Dedifferentiated amniotic fluid mesenchymal stem cell (primary cell): ENCODE measurements at regions not wholly inside any gene's neighbourhood (a gene's known extent, or its start where the extent isn't known, plus 50 kb on each side); places are given as distances from the start of the nearest gene placed in this dataset.

Experiments used
- DNase-seq: peaks from one replicate; pipeline ENCODE4 v3.0.0-alpha.2; 2016; ENCODE audit errors: extremely low spot score

DNA sequence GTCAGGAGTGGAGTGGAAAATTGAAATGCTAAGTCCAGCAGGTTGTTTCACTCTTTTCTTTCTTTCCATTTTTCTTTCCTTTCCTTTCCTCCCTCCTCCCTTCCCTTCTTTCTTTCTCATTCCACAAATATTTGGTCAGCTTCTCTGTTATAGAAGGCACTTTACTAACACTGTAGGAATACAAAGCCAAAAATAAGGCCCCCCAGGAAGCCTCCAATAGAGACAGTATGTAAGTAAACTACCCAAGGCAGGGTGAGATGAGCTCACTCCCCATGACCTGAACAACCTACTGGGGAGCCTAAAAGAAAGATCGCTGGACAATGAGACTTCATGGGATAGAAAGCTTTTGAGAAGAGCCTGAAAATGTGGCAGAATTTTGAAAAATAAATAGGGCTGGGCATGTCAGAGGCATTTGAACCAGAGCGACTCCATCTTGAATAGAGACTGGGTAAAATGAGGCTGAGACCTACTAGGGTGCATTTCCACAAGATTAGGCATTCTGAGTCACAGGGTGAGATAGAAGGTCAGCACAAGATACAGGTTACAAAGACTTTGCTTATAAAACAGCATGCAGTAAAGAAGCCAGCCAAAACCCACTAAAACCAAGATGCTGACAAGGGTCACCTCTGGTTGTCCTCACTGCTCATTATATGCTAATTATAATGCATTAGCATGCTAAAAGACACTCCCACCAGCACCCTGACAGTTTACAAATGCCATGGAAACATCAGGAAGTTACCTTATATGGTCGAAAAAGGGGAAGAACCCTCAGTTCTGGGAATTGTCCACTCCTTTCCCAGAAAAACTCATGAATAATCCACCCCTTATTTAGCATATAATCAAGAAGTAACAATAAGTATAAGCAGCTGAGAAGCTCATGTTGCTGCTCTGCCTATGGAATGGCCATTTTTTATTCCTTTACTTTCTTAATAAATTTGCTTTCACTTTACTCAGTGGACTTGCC lies 158.9 kb upstream of the EGFLAM start:
- no peak for DNase-seq

DNA sequence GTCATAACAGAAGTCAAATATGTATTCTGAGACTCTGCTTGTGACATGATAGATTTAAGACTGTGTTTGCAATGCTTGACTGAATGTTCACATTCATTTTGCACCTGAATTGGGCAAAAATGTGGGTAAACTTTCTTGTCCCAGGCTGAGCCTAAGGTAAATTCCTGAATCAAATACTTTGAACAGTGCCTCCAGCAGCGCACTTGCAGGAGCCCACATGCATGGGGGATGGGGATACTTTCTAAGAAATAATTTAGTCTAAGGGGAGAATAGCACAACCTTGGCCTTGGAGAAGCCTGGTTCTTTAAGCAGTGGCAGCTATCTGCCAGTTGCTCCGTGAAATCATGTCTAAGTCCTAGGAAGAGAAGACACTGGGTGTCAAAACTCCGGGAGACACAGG lies 163.5 kb upstream of the EGFLAM start:
- no peak for DNase-seq

DNA sequence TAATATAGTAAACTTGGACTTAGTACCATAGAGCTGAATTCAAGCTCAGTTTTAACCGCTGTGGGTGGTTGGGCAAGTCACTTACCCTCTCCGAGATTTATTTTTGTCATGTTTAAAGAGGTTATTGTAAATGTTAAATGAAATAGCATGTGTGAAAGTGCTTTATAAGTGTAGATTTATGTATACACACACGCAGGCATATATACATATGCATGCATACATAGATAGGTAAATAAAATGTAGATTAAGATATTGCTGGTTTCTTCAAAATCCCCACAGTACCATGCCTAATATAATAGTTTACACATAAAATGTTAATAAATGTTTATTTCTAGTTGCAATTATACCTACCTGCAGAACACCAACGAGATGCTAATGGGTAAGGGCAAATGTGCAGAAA lies 164.5 kb upstream of the EGFLAM start:
- no peak for DNase-seq

DNA sequence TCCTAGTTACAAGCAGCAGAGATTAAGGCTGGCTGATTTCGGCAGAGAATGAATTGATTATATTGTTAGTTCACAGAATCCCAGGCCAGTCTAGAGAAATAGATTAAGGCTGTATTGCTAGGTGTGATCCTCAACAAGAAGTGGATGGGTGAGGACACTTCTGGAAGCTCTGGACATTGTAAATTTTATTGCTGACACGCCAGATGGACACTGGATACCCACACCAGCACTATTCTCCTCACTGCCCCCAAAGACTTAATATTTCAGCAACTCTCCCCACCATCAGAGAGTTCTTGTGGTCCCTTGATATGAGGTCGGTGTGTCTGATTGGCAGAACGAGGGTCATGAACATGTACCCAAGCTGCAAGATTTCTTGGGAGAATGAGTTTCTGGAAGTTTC lies 171.6 kb upstream of the EGFLAM start:
- DNase-seq = no peak

DNA sequence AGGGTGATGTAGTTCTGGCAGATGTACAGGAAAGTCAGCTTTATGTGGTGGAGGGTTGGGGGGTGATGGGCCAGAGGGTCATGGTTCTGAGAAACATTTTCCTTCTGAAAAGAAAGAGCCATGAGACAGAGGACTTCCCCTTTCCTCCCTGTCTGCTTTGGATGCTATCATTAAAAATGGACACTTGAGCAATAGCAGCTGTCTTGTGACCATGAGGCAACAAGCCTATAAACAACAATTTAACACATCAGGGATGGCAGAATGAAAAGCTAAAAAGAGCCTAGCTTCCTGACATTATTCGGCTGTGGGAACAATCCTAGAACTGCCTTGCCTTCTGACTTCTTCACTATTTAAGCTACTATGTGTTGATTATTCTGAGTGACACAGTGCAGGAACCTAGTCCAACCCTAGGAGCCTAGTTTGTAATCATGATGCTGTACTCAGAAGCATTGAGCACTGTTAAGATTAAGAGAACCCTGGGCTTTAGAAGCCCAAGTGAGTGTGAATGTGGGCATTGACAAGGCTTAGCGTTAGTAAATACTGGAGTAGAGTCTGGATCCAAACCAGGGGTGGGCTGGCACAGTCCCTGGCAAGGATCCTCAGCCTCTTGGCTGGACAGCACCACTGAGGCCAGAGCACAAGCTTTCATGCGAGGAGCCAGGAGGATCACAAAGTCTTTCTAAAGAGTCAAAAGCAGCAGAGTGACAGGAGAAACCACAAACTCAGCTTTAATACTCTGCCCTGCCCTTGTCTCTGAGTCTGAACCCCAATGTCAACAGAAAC lies 178.5 kb upstream of the EGFLAM start:
- no peak for DNase-seq

DNA sequence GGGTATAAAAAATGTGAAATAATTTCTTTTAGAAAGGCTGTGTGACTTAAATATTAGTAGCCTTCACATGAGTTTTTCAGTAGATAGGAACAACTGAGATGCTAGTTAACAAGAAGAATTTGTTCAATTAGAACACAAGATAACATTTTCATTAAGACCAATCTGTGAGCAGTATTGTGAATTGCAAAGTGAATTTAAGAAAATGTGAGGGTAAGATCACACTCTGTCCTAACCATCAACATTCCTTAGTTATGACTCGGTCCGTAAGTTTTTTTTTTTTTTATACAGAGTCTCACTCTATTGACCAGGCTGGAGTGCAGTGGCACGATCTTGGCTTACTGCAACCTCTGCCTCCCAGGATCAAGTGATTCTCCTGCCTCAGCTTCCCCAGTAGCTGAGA lies 180.2 kb upstream of the EGFLAM start:
- DNase-seq = no peak

DNA sequence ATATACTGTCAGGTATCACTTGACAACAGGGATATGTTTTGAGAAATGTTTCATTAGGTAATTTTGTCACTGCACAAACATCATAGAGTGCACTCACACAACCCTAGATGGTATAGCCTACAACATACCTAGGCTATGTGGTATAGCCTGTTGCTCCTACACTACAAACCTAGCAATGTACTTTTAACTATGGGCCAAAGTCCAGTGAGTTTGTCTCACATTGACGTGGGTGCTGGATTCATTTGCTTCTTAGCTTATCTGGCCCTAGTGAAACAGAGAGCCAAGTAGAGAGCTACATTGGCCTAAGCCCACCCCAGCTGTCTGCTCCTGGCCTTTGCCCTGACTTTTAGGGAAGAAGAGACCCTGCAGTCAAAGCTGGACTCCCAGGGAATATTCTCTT lies 180.7 kb upstream of the EGFLAM start:
- no peak for DNase-seq

DNA sequence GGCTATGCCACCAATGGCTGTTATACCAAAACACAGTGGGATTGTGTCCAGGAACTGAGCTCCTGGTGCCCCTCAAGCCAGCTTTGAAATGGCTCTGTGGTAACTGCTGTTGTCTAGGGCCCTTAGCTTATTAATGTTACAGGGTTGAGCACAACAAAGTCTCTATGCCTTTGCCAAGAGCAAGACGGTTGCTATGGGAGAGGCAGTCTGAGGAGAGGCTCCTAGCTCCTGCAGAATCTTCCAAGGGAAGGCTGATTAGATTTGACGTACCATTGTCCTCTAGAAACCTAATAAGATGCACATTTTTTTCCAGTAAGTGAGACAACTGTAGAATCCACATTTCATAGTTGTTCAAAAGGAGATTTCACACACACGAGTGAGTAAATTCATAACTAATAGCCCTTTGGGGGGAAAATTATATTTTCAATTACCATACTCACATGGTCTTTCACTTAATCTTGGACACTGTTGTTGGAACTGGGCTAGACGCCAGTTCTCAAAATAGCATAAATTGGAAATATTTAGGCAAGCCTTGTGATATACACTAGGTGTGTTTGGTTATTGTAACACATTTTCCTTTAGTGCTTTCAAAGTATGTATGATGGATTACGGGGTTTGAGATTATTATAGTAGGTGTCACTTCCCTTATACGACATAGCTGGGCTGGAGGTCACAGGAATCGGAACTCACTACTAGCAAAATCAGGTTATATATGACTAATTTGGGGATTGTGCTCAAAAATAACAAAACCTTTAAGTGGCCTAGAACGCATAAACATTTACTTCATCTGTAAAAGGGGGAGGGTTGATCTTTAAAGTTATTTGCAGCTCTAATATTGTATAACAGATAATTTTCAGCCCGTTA lies 186.3 kb upstream of the EGFLAM start:
- no peak for DNase-seq

DNA sequence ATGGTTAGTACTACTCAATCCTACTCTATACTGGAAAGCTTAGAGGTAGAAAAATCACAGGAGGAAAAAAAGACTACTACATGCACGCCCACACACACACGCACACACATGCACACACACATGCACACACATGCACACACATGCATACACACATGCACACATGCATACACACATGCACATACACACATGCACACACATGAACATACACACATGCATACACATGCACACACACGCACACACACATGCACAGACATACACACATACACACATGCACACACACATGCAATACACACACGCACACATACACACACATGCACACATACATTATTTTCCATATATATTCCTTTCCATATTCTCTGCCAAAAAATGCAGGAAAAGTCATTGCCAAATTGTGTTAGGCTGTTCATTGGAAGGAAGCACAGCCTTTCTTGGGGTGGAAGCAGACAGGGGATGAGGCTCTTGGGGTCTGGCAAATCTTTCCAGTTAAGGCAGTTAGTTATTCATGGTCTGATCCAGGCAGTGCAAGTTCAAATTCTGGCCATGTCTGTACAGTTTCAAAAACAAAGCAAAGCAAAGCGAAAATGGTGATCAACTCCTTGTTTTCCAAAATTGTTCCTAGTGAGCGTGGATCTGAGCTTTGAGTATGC lies 187.9 kb upstream of the EGFLAM start:
- no peak for DNase-seq

DNA sequence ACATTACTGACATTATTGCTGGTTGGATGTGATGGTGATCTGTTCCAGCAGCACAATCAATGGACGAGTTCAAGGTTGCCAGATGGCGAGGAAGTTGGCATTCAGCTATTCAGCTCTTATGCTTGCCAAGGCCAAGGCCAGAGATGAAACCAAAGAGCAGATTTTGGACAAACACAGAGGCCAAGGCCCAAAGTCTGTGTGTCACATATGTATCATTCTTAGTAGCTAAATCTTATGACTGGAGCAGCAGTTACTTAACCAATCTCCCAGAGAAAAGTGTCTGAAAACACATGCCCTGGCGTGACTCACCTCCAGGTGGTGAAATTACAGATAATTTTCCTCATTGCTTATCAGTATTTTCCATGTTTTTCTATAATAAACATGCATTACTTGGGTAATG lies 189.0 kb upstream of the EGFLAM start:
- no peak for DNase-seq

DNA sequence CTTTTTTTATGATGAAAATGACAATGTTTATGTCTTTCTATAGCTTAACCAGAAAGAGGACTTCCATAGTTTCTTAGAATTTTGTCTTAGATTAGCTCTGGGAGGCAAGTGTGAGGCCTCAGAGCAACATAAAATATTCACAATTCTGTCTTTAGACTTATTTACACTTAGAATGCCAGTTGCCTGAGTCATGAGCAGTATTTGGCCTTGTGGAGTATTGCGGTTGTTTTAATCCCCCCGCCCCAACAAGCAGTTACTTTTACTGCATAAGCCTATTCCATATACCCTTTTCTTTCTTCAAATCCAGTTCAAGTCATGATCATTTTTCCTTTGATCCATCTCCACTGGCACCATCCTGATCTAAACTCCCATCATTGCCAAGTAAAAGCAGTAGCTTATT lies 198.0 kb upstream of the EGFLAM start:
- DNase-seq = no peak

DNA sequence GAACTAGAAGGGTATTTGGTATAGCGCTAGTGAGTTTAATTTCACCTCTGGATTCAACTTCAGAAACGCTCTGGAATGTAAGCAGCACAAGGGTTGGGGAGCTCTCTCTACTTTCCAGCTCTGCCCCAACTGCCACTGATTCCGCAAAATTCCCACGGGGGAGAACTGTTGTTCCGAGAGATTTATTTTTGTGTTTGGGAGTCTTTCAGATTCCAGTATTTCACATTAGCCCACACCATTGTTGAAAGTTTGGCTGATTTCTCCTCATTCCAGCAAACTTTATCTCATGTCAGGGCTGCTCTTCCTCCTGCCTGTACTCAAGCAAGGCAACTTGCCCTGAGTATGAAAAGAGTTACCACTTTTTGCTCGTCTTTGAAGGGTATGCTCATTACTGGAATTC lies 198.5 kb upstream of the EGFLAM start:
- DNase-seq = no peak

DNA sequence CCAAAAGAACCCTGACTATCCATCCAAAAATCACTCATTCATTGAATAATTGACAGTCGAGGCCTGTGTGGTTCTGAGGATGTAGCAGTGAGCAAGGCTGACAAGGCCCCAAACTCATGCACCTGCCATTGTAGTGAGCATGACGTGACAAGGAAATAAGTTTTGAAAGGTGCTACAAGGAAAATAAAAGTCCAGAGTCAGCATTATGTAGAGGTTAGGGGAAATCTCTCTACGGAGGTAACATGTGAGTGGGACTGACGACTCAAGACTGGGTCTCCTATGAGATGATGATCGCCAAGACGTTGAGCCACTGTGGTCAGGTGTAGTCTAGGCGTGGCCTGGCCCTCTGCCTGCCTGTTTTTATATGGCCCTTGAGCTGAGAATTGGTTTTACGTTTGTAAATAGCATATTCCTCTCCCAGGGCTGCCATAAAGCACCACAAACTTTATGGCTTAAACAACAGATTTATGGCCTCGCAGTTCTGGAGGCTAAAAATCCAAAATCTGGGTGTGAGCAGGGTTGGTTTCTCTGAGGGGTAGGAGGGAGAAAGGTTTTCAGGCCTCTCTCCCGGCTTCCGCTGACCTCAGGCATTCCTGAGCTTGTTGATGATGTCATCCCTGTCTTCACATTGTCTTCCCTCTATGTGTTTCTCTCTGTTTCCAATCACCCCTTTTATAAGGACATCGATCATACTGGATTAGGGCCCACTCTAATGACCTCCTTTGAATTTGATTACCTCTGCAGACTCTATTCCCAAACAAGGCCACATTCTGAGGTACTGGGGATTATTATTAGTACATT lies 206.4 kb upstream of the EGFLAM start:
- DNase-seq = no peak

DNA sequence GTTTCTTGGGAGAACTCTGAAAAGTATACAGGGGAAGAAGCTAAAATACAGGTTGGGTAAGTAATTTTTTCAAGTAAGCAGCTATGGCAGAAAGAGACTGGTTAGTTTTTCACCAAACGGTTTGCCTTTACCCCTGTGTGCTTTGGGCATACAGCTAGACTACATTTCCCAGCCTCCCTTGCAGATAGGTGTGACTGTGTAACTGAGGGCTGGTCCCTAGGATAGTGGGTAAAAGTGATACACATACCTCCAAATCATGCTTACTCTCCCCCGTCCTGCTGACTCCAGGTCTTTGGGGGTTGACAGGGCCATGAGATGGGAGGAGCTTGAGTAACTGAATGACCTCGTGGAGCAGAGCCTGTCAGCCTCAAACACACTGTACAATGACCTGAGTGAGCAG lies 208.6 kb upstream of the GDNF start:
- no peak for DNase-seq

DNA sequence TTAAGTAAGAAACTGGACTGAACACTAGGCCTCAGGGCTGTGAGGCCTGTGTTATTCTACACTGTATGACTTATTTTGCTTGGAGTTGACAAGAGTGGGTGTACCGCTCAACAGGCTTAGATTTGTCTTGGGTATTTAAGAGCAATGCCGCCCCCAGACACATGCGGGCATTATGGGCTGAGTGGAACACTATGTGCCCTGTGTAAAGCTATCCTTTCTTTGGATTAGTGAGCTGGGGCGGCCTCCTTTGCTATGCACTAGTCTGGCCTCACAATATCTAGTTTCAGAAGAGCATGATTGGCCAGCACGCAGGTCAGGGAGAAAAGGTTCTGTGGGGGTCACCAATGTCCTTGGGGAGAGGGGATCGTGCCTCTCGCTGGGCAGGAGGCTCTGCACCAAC lies 206.3 kb upstream of the GDNF start:
- DNase-seq = no peak

DNA sequence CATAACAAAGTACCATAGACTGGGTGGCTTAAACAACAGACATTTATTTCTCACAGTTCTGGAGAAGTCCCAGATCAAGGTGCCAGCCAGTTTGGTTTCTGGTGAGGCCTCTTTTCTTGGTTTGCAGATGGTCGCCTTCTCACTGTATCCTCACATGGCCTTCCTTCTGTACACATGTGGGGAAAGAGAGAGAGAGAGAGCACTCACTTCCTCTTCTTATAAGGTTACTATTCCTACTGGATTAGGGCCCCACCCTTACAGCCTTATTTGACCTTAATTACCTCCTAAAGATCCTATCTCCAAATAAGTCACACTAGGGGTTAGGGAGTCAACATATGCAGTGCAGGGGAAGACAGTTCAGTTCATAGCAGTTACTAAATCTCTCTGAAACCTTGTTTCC lies 205.6 kb upstream of the GDNF start:
- no peak for DNase-seq

DNA sequence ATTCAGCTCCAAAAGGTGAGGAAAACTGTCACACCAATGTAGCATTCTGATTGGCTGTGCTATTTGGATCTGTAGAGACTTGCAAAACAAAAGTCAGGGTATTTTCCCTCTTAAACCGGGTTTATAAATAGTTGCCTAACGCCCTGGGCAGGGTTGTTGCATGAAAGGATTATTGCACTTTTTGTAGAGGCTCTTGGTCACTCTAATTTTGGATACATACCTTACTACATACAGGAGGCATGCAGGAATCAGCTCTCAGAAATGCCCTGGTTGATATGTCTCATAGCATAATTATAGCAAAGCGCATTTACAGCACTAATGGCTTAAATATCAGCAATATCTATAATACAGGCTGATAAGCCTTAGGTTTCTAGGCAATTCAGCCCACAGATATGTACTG lies 200.0 kb upstream of the GDNF start:
- no peak for DNase-seq

DNA sequence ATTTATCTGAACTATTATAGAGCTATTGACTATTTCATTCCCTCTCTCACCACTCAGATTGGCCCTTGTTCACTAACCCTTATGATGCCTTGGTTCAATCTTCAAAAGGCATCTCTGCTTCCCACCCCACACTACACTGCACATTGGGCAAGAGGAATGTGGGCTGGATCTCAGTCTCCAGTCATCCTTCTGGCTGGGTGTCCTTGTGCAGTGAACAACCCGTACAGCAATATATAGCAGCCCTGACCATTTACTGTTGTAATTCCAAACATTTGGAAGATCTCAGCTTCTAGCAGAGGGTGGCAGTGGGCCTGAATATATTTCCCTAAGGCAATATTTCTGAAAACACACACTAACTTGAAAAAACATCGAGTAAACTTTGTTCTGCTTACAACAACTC lies 199.2 kb upstream of the GDNF start:
- DNase-seq = no peak

DNA sequence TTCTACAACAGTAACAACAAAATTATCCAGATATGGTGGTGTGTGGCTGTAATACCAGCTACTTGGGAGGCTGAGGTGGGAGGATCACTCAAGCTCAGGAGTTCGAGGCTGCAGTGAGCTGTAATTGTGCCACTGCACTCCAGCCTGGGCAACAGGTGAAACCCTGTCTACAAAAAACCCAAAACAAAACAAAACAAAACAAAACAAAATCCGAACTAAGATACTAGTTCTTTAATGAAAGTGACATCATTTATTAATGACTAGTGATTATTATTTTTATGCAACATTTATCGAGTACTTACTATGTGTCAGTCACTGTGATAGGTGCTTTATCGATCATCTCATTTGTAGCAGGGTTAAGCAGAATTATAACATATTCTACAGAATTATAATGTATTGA lies 196.9 kb upstream of the GDNF start:
- DNase-seq = no peak

DNA sequence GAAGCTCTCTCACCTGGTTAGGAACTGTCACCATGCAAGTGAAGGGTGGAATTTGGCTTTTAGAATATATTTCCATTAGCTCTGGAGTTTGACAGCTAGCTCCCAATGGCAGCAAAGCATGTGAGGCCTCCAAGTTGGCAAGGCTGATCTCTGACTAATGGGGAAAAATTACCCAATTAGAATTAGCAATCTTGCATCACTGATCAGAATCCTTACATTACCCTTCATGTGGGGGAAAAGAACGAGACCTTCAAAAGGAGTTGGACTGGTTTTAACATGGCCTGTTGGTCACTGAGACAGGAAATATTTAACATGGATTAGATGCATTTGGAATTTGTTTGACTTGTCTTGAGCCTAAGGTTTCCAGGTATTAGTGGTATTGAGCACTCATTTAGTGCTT lies 192.3 kb upstream of the GDNF start:
- no peak for DNase-seq

DNA sequence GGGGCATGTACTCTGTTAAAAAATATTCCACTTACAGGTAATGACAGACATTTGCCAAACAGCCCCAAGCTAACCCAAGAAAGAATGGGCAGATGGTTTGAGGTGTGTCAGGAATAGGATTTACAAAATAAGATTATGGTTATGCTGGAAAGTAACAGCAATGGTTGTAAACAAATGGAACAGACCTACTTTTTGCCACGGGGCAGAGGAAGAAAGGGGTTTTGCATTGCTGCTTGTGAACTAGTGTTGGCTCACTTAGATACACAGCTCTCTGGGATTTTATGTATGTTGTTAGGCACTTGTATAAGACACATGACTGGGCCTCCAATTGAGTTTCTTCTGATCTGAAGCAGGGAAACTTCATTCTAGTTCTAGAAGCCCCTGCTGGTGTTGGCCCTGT lies 191.5 kb upstream of the GDNF start:
- no peak for DNase-seq
